Endothelial cell (in vitro differentiated cells): ENCODE measurements at regions not wholly inside any gene's neighbourhood (a gene's known extent, or its start where the extent isn't known, plus 50 kb on each side); places are given as distances from the start of the nearest gene placed in this dataset.

ENCODE experiments used
- DNase-seq: peaks from one replicate; pipeline ENCODE4 v3.0.0; 2021; ENCODE audit warnings: low spot score
- H3K27ac Mint-ChIP-seq: one replicate; pipeline ENCODE4 v1.8.0; 2021; ENCODE audit warnings: mixed read lengths, inconsistent platforms; ENCODE audit not compliant: unreplicated experiment
- H3K27me3 Mint-ChIP-seq: one replicate; pipeline ENCODE4 v1.8.0; 2021; ENCODE audit warnings: mild to moderate bottlenecking, moderate library complexity, mixed read lengths, inconsistent platforms; ENCODE audit not compliant: unreplicated experiment
- H3K36me3 Mint-ChIP-seq: one replicate; pipeline ENCODE4 v1.8.0; 2021; ENCODE audit warnings: mild to moderate bottlenecking, low read depth, mixed read lengths, inconsistent platforms; ENCODE audit not compliant: unreplicated experiment
- H3K4me1 Mint-ChIP-seq: one replicate; pipeline ENCODE4 v1.8.0; 2021; ENCODE audit warnings: mild to moderate bottlenecking, mixed read lengths, inconsistent platforms; ENCODE audit not compliant: unreplicated experiment
- H3K4me3 Mint-ChIP-seq: one replicate; pipeline ENCODE4 v1.8.0; 2021; ENCODE audit warnings: mild to moderate bottlenecking, mixed read lengths, inconsistent platforms; ENCODE audit not compliant: unreplicated experiment
- H3K9me3 Mint-ChIP-seq: one replicate; pipeline ENCODE4 v1.8.0; 2021; ENCODE audit warnings: mixed read lengths, inconsistent platforms; ENCODE audit not compliant: unreplicated experiment
- TF ChIP-seq, protein P1 (sequence below): fragments of 200-600 bp; sonication (generic); IDR thresholded peaks from one replicate; pipeline ENCODE4 v1.5.0; 2021; ENCODE audit warnings: antibody characterized with exemption; ENCODE audit not compliant: unreplicated experiment

DNA sequence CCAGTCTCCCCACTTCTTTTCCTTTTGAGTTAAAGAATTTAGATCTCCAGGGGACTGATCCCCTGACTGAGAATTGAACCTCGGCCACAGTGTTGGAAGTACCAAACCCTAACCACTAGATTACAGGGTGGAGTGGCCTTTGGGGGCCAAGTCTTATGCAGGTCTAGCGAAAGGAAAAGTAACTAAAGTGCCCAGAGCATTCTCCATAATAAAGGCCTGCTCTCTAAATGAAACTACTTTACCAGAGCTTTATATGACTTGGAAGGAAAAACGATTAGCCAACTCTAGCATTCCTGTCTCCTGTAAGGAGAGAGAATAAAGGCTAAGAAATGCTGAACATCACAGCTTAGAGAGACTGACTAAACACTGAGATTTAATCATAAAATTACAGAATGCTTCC, 788.0 kb downstream of the C4orf33 start:
- H3K9me3 Mint-ChIP-seq: no peaks in the 10 kb centered on the region
- H3K4me1 Mint-ChIP-seq: no peaks in the 10 kb centered on the region
- H3K27me3 Mint-ChIP-seq: no peaks in the 10 kb centered on the region
- no peak overlapping the region for H3K27ac Mint-ChIP-seq
- no peaks in the 10 kb centered on the region for H3K36me3 Mint-ChIP-seq
- no peak for DNase-seq
- H3K4me3 Mint-ChIP-seq: no peak overlapping the region
- TF ChIP-seq, protein P1, sequence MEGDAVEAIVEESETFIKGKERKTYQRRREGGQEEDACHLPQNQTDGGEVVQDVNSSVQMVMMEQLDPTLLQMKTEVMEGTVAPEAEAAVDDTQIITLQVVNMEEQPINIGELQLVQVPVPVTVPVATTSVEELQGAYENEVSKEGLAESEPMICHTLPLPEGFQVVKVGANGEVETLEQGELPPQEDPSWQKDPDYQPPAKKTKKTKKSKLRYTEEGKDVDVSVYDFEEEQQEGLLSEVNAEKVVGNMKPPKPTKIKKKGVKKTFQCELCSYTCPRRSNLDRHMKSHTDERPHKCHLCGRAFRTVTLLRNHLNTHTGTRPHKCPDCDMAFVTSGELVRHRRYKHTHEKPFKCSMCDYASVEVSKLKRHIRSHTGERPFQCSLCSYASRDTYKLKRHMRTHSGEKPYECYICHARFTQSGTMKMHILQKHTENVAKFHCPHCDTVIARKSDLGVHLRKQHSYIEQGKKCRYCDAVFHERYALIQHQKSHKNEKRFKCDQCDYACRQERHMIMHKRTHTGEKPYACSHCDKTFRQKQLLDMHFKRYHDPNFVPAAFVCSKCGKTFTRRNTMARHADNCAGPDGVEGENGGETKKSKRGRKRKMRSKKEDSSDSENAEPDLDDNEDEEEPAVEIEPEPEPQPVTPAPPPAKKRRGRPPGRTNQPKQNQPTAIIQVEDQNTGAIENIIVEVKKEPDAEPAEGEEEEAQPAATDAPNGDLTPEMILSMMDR: no peak

DNA sequence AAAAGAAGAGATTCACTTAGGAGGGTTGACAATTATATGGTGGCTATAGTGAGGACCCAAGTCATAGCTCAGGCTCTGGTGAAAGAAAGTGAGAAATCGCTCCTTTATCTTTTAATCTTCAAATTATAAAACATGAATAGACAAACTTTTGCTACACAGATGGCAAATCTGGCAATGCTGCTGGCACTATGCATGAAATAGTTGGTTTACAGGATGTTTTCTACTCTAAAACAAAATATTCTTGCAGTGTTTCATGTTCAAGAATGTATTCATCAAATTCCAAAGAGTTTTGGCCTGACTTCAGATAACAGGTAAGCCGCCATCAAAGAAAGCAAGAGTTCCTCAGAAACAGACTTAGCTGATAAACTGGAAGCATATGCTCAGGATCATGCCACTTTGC, 801.2 kb downstream of the C4orf33 start:
- Mint-ChIP-seq H3K27ac (no peak overlapping the region), H3K4me3 (no peak overlapping the region), H3K4me1 (no peaks in the 10 kb centered on the region), H3K9me3 (peaks cover 4% of the 10 kb centered on the region), H3K27me3 (peaks cover 4% of the 10 kb centered on the region), H3K36me3 (peaks cover 14% of the 10 kb centered on the region)
- TF ChIP-seq, protein P1: no peak
- no peak for DNase-seq

DNA sequence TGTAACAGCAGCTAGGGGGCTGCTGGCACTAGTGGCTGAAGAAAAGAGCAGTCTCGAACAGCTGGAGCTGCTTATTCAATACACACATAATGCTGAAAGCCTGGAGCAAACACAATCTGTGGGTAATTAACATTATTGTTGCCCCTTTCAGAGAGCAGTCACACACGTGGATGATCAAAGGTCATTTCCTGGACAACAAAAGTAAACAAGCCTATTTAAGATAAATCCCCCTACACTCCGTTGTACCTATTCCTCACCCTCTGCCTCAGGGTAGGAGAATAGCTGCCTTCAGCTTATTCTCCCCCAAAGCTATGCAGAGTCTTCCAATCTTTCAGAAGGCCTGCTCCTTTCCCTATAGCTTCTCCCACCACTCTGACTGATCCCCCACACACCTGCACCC, 803.9 kb downstream of the C4orf33 start:
- TF ChIP-seq, protein P1: no peak
- Mint-ChIP-seq H3K4me3 (no peak overlapping the region), H3K4me1 (no peaks in the 10 kb centered on the region), H3K9me3 (peaks cover 4% of the 10 kb centered on the region), H3K27me3 (peaks cover 4% of the 10 kb centered on the region), H3K27ac (no peak overlapping the region), H3K36me3 (peaks cover 14% of the 10 kb centered on the region)
- no peak for DNase-seq

DNA sequence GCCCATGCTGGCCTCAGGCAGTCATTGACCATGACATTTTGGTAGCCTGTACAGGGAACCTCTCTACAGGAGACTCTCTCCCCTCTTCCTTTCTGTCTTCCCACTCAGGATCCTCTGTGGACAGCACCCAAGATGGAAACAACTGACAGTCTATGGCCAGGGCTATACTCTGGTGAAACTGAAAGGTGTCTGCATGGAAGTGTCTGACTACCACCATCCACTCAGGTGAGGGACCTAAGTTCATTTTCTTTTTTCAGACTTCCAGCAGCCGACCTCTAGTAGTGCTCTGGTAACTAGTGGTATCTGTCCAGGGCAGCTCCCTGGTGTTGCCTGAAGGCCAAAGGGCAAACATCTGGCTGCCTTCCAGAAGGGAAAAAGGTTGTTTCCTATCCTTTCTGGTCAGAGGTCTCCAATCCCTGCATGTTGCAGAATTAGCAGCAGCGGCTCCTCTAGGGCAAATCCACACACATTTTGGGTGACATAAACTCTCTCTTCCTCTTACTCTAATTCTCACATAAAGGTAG, 804.5 kb downstream of the C4orf33 start:
- DNase-seq: no peak
- Mint-ChIP-seq H3K4me1 (no peaks in the 10 kb centered on the region), H3K9me3 (peaks cover 4% of the 10 kb centered on the region), H3K36me3 (peaks cover 14% of the 10 kb centered on the region), H3K4me3 (no peak overlapping the region), H3K27me3 (peaks cover 4% of the 10 kb centered on the region), H3K27ac (no peak overlapping the region)
- TF ChIP-seq, protein P1: no peak

DNA sequence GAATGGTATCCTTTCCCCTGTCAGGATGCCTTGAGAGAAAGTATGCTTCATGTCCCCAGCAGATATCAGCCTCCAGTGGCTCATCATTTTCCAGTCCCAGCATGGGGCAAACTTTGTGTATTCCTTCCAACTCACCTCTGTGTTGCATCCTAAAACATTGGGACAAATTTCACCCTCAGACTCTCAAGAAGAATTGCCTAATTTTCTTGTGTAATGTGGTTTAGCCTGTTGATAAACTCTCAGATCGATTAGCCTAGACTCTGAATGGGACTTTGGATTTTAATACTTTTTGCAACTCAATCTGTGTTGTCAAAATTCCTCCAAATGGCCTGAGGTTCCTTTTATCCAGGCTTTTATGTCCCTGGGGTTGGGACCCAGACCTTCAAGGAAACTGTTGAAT, 805.3 kb downstream of the C4orf33 start:
- Mint-ChIP-seq H3K27ac (no peak overlapping the region), H3K4me3 (no peak overlapping the region)

More for the DNA sequence above, 805.3 kb downstream of the C4orf33 start:
- H3K27me3 Mint-ChIP-seq: peaks cover 4% of the 10 kb centered on the region
- H3K4me1 Mint-ChIP-seq: no peaks in the 10 kb centered on the region
- H3K36me3 Mint-ChIP-seq: peaks cover 14% of the 10 kb centered on the region
- no peak for DNase-seq
- TF ChIP-seq, protein P1: no peak
- peaks cover 4% of the 10 kb centered on the region for H3K9me3 Mint-ChIP-seq
